Endothelial cell (in vitro differentiated cells): ENCODE measurements at regions not wholly inside any gene's neighbourhood (a gene's known extent, or its start where the extent isn't known, plus 50 kb on each side); places are given as distances from the start of the nearest gene placed in this dataset.

Experiments used
- DNase-seq: peaks from one replicate; pipeline ENCODE4 v3.0.0; 2021; ENCODE audit warnings: low spot score
- H3K27ac Mint-ChIP-seq: one replicate; pipeline ENCODE4 v1.8.0; 2021; ENCODE audit warnings: mixed read lengths, inconsistent platforms; ENCODE audit not compliant: unreplicated experiment
- H3K27me3 Mint-ChIP-seq: one replicate; pipeline ENCODE4 v1.8.0; 2021; ENCODE audit warnings: mild to moderate bottlenecking, moderate library complexity, mixed read lengths, inconsistent platforms; ENCODE audit not compliant: unreplicated experiment
- H3K36me3 Mint-ChIP-seq: one replicate; pipeline ENCODE4 v1.8.0; 2021; ENCODE audit warnings: mild to moderate bottlenecking, low read depth, mixed read lengths, inconsistent platforms; ENCODE audit not compliant: unreplicated experiment
- H3K4me1 Mint-ChIP-seq: one replicate; pipeline ENCODE4 v1.8.0; 2021; ENCODE audit warnings: mild to moderate bottlenecking, mixed read lengths, inconsistent platforms; ENCODE audit not compliant: unreplicated experiment
- H3K4me3 Mint-ChIP-seq: one replicate; pipeline ENCODE4 v1.8.0; 2021; ENCODE audit warnings: mild to moderate bottlenecking, mixed read lengths, inconsistent platforms; ENCODE audit not compliant: unreplicated experiment
- H3K9me3 Mint-ChIP-seq: one replicate; pipeline ENCODE4 v1.8.0; 2021; ENCODE audit warnings: mixed read lengths, inconsistent platforms; ENCODE audit not compliant: unreplicated experiment
- TF ChIP-seq, protein P1 (sequence below): fragments of 200-600 bp; sonication (generic); IDR thresholded peaks from one replicate; pipeline ENCODE4 v1.5.0; 2021; ENCODE audit warnings: antibody characterized with exemption; ENCODE audit not compliant: unreplicated experiment

GRCh38 chr15:70400766-70401541, 303.2 kb upstream of the TLE3 start:
- no peak for DNase-seq
- TF ChIP-seq, protein P1, sequence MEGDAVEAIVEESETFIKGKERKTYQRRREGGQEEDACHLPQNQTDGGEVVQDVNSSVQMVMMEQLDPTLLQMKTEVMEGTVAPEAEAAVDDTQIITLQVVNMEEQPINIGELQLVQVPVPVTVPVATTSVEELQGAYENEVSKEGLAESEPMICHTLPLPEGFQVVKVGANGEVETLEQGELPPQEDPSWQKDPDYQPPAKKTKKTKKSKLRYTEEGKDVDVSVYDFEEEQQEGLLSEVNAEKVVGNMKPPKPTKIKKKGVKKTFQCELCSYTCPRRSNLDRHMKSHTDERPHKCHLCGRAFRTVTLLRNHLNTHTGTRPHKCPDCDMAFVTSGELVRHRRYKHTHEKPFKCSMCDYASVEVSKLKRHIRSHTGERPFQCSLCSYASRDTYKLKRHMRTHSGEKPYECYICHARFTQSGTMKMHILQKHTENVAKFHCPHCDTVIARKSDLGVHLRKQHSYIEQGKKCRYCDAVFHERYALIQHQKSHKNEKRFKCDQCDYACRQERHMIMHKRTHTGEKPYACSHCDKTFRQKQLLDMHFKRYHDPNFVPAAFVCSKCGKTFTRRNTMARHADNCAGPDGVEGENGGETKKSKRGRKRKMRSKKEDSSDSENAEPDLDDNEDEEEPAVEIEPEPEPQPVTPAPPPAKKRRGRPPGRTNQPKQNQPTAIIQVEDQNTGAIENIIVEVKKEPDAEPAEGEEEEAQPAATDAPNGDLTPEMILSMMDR = no peak
- Mint-ChIP-seq H3K36me3 (no peaks in the 10 kb centered on the region), H3K27ac (no peak overlapping the region), H3K27me3 (no peaks in the 10 kb centered on the region), H3K9me3 (no peaks in the 10 kb centered on the region), H3K4me1 (no peaks in the 10 kb centered on the region), H3K4me3 (no peak overlapping the region)

DNA sequence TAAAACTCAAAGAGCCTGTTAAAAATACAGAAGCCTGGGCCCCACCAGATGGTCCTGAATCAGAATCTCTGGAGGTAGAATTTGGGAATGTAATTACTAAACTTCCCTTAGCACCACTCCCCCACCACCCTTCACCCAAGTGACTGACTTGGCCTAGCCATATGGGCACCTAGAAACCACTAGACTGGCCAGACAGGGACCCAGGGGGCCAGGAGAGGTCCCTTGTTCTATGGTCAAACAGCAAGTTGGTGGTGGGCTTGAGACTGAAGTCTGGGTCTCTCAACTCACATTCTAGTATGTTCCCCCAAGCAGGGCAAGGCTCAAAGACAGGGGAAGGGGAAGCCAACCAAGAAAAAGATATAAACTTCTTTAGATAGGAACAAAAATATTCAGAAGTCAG, 301.5 kb upstream of the TLE3 start:
- Mint-ChIP-seq H3K4me3 (no peak overlapping the region), H3K27ac (no peak overlapping the region), H3K27me3 (peaks cover 2% of the 10 kb centered on the region), H3K9me3 (no peaks in the 10 kb centered on the region), H3K4me1 (no peaks in the 10 kb centered on the region), H3K36me3 (no peaks in the 10 kb centered on the region)
- no peak for DNase-seq
- TF ChIP-seq, protein P1 = no peak

DNA sequence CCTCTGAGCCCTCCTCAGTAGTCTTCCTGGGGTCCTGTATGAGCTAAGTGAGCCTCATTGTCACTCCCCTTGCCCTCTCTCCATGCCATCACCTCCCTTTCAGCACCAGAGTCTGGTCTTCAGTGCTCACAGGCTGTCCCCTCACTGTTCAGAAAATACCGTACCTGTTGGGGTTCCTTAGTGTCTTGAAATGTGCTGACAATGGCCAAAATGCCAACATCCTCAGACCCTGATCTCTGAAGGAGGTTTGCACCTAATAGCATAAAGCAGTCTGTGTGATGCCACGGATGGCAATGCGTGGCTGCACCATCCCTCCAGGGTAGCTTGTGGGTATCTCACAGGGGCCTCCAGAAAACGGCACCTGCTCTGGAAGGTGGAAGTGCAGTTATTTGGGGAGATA, 301.0 kb upstream of the TLE3 start:
- DNase-seq = no peak
- Mint-ChIP-seq H3K27me3 (peaks cover 2% of the 10 kb centered on the region), H3K4me1 (no peaks in the 10 kb centered on the region), H3K4me3 (no peak overlapping the region), H3K9me3 (no peaks in the 10 kb centered on the region), H3K36me3 (no peaks in the 10 kb centered on the region), H3K27ac (no peak overlapping the region)
- TF ChIP-seq, protein P1 = no peak

DNA sequence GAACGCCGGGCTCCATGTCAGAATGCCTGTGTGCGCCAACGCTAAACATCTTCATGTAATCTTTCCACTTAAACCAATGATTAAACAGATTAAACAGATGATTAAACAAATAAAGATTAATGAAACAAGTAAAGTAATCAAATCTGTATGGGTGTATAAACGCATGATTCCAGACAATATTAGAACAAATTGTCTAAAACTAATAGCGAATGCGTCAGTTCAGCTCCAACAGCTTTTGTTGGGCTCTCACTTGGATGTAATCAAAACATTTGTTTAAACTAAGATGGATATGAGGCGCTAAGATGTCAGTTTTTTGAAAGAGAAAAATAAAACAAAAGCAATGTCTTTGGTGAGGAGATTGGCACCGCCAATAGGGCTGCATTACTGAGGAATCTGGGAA, 299.1 kb upstream of the TLE3 start:
- no peak overlapping the region for H3K4me3 Mint-ChIP-seq
- TF ChIP-seq, protein P1 = no peak
- no peaks in the 10 kb centered on the region for H3K4me1 Mint-ChIP-seq

DNA sequence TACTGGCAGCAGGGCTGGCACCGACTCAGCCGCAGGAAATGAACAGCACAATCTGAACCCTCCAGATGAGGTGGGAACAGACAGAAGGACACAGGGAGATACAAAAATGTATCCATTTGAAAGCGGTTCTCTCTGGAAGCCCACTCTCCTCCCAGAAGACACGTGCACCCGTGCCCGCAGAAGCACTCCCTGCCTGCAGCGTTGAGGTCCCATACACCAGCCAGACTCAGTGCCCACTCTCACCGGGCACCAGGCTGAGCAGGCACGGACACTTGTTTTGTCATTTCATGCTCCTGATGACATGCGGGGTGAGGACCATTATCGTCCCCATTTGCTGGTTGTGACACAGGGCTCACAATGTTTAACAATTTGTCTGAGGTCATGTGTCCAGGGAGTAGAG, 297.4 kb upstream of the TLE3 start:
- no peak for DNase-seq
- Mint-ChIP-seq H3K27ac (no peak overlapping the region), H3K27me3 (peaks cover 2% of the 10 kb centered on the region), H3K9me3 (no peaks in the 10 kb centered on the region), H3K4me3 (no peak overlapping the region), H3K4me1 (no peaks in the 10 kb centered on the region), H3K36me3 (no peaks in the 10 kb centered on the region)
- TF ChIP-seq, protein P1 = no peak

More for the DNA sequence above, 299.1 kb upstream of the TLE3 start:
- Mint-ChIP-seq H3K27ac (no peak overlapping the region), H3K27me3 (peaks cover 2% of the 10 kb centered on the region), H3K36me3 (no peaks in the 10 kb centered on the region), H3K9me3 (no peaks in the 10 kb centered on the region)
- DNase-seq = no peak
